Liver (tissue), 8 donors: ENCODE measurements at regions not wholly inside any gene's neighbourhood (a gene's known extent, or its start where the extent isn't known, plus 50 kb on each side); places are given as distances from the start of the nearest gene placed in this dataset.

Source experiments
- DNase-seq: peaks from one replicate; pipeline ENCODE4 v3.0.0-alpha.2; 2017; ENCODE audit warnings: low spot score
- H3K27ac ChIP-seq, 2 donors: one replicate each; pipeline ENCODE4 v1.7.0; 2013; ENCODE audit warnings: inconsistent platforms in 2 of 2, low read length in 2 of 2, control low read depth in 1 of 2, low read depth in 1 of 2, mild to moderate bottlenecking in 1 of 2
- H3K27me3 ChIP-seq, 4 donors: one replicate each; pipeline versions ENCODE4 v1.6.1 to v1.7.0; 2013; ENCODE audit warnings: low read length in 3 of 4, inconsistent platforms in 1 of 4, mild to moderate bottlenecking in 1 of 4, moderate library complexity in 1 of 4; ENCODE audit not compliant: control insufficient read depth in 4 of 4, insufficient read depth in 4 of 4
- H3K36me3 ChIP-seq, 4 donors: one replicate each; pipeline versions ENCODE4 v1.6.1 to v1.7.0; 2013; ENCODE audit warnings: low read length in 3 of 4, mild to moderate bottlenecking in 3 of 4, low read depth in 1 of 4, moderate library complexity in 1 of 4; ENCODE audit not compliant: control insufficient read depth in 4 of 4, insufficient read depth in 3 of 4
- H3K4me1 ChIP-seq, 4 donors: one replicate each; pipeline versions ENCODE4 v1.6.1 to v1.7.0; 2013; ENCODE audit warnings: low read length in 3 of 4, mild to moderate bottlenecking in 3 of 4, moderate library complexity in 1 of 4; ENCODE audit not compliant: control insufficient read depth in 4 of 4, insufficient read depth in 4 of 4
- H3K4me3 ChIP-seq, 3 donors: one replicate each; pipeline versions ENCODE4 v1.6.1 to v1.7.0; 2013; ENCODE audit warnings: low read length in 3 of 3, control low read depth in 1 of 3, low read depth in 1 of 3, mild to moderate bottlenecking in 1 of 3
- H3K9ac ChIP-seq, 2 donors: one replicate each; pipeline ENCODE4 v1.7.0; 2013; ENCODE audit warnings: low read length in 2 of 2, mild to moderate bottlenecking in 2 of 2, moderate library complexity in 2 of 2, control low read depth in 1 of 2, low read depth in 1 of 2
- H3K9me3 ChIP-seq, 4 donors: one replicate each; pipeline versions ENCODE4 v1.6.1 to v1.7.0; 2013; ENCODE audit warnings: low read length in 3 of 4; ENCODE audit not compliant: control insufficient read depth in 4 of 4
- ATF3 ChIP-seq: IDR thresholded peaks from 2 replicates; pipeline ENCODE4 v1.6.1; 2016; ENCODE audit warnings: antibody characterized with exemption
- CTCF ChIP-seq: fragments of 150-350 bp; IDR thresholded peaks from 2 replicates; pipeline ENCODE4 v1.5.1; 2017; ENCODE audit warnings: improper control_type of control experiment, low read depth, low read length; ENCODE audit not compliant: missing input control
- EGR1 ChIP-seq, 2 donors: IDR thresholded peaks; 2 replicates each; pipeline ENCODE4 v1.6.1; 2016 to 2018; ENCODE audit warnings: antibody characterized with exemption in 2 of 2, low read depth in 2 of 2
- FOXA2 ChIP-seq: IDR thresholded peaks from 2 replicates; pipeline ENCODE4 v1.6.1; 2016; ENCODE audit warnings: antibody characterized with exemption
- GABPA ChIP-seq, 2 donors: IDR thresholded peaks in 1 of 2; conservative IDR thresholded peaks in 1 of 2; 2 replicates each; pipeline ENCODE4 v1.6.1; 2016; ENCODE audit warnings: antibody characterized with exemption in 2 of 2, mild to moderate bottlenecking in 1 of 2, moderate library complexity in 1 of 2
- HNF4A ChIP-seq, 2 donors: conservative IDR thresholded peaks; 2 replicates each; pipeline ENCODE4 v1.6.1; 2016; ENCODE audit warnings: antibody characterized with exemption in 2 of 2, mild to moderate bottlenecking in 2 of 2
- MAX ChIP-seq: IDR thresholded peaks from 2 replicates; pipeline ENCODE4 v1.6.1; 2016; ENCODE audit warnings: antibody characterized with exemption
- NR2F2 ChIP-seq: IDR thresholded peaks from 2 replicates; pipeline ENCODE4 v1.6.1; 2016; ENCODE audit warnings: antibody characterized with exemption
- REST ChIP-seq: IDR thresholded peaks from 2 replicates; pipeline ENCODE4 v1.6.1; 2016; ENCODE audit warnings: antibody characterized with exemption, mild to moderate bottlenecking
- ZBTB33 ChIP-seq: IDR thresholded peaks from 2 replicates; pipeline ENCODE4 v1.6.1; 2016; ENCODE audit warnings: antibody characterized with exemption
- WGBS: extraction: QIAGEN DNeasy Blood & Tissue Kit; methylation state at CpG from one replicate; pipeline ENCODE4 v1.1.7; 2013; 5-methylcytosine and 5-hydroxymethylcytosine counted together
- donor health status: healthy.
- donor health status: healthy.
- donor health status: healthy.
- donor health status: healthy.
- donor health status: healthy.

GRCh38 chr10:21047096-21047495 is 150.0 kb upstream of the NEBL start (continued):
- TF ChIP-seq REST: no peak
- TF ChIP-seq ZBTB33: no peak

GRCh38 chr10:21043044-21043443 is 145.9 kb upstream of the NEBL start:
- no peak for TF ChIP-seq NR2F2
- no peak for TF ChIP-seq ZBTB33
- TF ChIP-seq ATF3: no peak
- no peak for TF ChIP-seq HNF4A (conservative IDR thresholded peaks at IDR 0.05)
- TF ChIP-seq MAX: no peak
- TF ChIP-seq CTCF: no peak
- no peak for TF ChIP-seq GABPA (IDR thresholded peaks at IDR 0.05 in 1 of 2, conservative IDR thresholded peaks at IDR 0.05 in 1 of 2)
- TF ChIP-seq FOXA2: no peak
- Histone ChIP-seq H3K27me3 (no peaks in the 10 kb centered on the region), H3K9me3 (no peaks in the 10 kb centered on the region), H3K4me3 (no peak overlapping the region), H3K9ac (no peak overlapping the region), H3K36me3 (no peaks in the 10 kb centered on the region), H3K4me1 (no peaks in the 10 kb centered on the region), H3K27ac (no peak overlapping the region)
- 93% methylated on average over 4 of the region's 4 CpGs for WGBS
- DNase-seq: no peak

- 86% methylated on average over 1 of the region's 1 CpG for WGBS
- Histone ChIP-seq H3K27me3 (no peaks in the 10 kb centered on the region), H3K27ac (no peak overlapping the region), H3K9ac (no peak overlapping the region), H3K9me3 (no peaks in the 10 kb centered on the region), H3K36me3 (no peaks in the 10 kb centered on the region), H3K4me3 (no peak overlapping the region), H3K4me1 (no peaks in the 10 kb centered on the region)
- DNase-seq: no peak
- no peak for TF ChIP-seq ZBTB33
- TF ChIP-seq CTCF: no peak
- no peak for TF ChIP-seq EGR1 (IDR thresholded peaks at IDR 0.05; ENCODE audit: low read depth in 2 of 2)
Observed at GRCh38 chr10:21042536-21042935, 145.4 kb upstream of the NEBL start.
